ENCODE measurements at regions not wholly inside any gene's neighbourhood (a gene's known extent, or its start where the extent isn't known, plus 50 kb on each side); places are given as distances from the start of the nearest gene placed in this dataset.
"Not testable (repeated sequence)": the region's sequence is repeated elsewhere in the genome, so short reads cannot be mapped to it uniquely, and the experiment has no call there.

DNA sequence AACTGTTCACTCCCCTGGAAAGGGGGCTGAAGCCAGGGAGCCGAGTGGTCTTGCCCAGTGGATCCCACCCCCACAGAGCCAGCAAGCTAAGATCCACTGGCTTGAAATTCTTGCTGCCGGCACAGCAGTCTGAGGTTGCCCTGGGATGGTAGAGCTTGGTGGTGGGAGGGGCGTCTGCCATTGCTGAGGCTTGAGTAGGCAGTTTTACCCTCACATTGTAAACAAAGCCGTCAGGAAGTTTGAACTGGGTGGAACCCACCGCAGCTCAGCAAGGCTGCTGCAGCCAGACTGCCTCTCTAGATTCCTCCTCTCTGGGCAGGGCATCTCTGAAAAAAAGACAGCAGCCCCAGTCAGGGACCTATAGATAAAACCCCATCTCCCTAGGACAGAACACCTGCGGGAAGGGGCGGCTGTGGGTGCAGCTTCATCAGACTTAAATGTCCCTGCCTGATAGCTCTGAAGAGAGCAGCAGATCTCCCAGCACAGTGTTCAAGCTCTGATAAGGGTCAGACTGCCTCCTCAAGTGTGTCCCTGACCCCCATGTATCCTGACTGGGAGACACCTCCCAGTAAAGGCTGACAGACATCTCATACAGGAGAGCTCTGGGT is 140.0 kb upstream of the C1GALT1 start:
- H3K4me3 ChIP-seq; DNase-seq; H3K27ac ChIP-seq; H3K9me3 ChIP-seq (replicated peaks); H3K27me3 ChIP-seq; H3K4me1 ChIP-seq; H3K36me3 ChIP-seq: not testable (repeated sequence)

DNA sequence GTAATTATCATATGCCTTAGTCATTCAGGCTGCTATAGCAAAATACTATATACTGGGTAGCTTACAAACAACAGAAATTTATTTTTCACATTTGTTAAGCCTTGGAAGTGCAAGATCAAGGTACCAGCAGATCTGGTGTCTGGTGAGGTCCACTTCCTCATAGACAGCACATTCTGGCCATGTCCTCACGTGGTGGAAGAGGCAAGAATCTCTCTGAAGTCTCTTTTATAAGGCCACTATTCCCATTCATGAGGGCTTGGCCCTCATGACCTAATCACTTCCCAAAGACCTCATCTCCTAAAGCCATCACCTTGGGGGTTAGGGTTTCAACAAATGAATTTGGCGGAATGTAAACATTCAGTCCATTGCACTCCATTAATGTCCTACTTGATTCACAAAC is 137.5 kb upstream of the C1GALT1 start:
- Histone ChIP-seq H3K9me3 (replicated peaks) (peaks cover 3% of the 10 kb centered on the region; the same call in 1 of the 2 replicates), H3K4me1 (no peaks in the 10 kb centered on the region), H3K27ac (no peak overlapping the region), H3K27me3 (no peaks in the 10 kb centered on the region; the same call in 1 of the 2 replicates), H3K4me3 (no peak overlapping the region), H3K36me3 (no peaks in the 10 kb centered on the region)
- no peak for DNase-seq

DNA sequence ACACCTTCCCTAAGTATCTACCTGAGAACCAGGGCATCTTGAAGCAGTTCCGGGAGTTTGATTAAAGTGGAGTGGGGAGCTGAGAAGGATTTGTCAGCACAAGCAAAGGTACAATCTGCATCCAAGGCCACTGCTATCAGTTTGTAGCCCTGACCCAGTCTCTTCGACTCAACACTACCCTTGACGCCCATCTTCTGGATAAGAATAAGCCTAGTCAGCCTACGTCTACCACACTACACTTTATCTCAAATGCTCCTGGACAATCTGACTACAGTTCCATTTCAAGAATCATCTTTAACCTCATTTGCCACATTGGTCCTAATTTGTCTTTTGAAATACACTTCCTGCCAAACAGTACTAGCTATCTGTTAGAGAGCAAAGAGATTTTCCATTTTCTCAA is 134.1 kb upstream of the C1GALT1 start:
- Histone ChIP-seq H3K36me3 (no peaks in the 10 kb centered on the region), H3K4me1 (no peaks in the 10 kb centered on the region), H3K27me3 (no peaks in the 10 kb centered on the region), H3K27ac (no peak overlapping the region), H3K9me3 (replicated peaks) (0 out of 2 replicates have a peak, but pooled peaks cover 3% of the 10 kb centered on the region), H3K4me3 (no peak overlapping the region)
- no peak for DNase-seq

DNA sequence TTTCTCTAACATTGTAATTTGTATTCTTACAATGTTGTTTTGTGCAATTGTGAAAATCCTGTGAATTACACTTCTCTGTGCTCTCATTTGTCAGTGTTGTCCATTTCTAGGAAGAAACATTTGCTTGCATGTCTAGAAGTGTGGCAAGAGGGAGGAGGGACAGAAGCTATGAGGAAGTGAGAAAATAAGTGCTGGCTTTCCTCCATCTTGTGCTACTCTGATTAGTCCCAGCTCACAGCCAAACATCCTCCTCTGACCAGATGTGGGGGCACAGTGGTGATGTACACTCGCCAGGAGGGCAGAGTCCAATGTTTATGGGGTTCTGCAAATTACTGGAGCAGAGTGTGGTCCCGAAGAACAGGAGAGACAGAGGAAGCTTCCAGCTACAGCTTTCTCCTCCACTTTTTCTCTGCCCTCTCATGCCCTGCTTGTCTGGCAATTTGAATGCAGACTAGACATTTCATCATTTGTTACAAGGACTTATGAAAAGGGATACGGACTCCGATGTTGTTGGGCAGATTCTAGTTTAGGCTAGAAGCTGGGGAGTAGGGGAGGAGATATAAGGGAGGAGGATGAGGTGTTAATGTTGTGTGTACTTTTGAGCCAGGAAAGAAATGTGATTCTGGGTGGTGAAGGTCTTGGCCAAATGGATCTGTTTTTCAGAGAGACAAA is 131.0 kb upstream of the C1GALT1 start:
- no peak overlapping the region for H3K27ac ChIP-seq
- H3K36me3 ChIP-seq = no peaks in the 10 kb centered on the region
- H3K9me3 ChIP-seq (replicated peaks) = no peaks in the 10 kb centered on the region
- H3K4me1 ChIP-seq = no peaks in the 10 kb centered on the region
- DNase-seq = no peak
- no peaks in the 10 kb centered on the region for H3K27me3 ChIP-seq
- H3K4me3 ChIP-seq = no peak overlapping the region

DNA sequence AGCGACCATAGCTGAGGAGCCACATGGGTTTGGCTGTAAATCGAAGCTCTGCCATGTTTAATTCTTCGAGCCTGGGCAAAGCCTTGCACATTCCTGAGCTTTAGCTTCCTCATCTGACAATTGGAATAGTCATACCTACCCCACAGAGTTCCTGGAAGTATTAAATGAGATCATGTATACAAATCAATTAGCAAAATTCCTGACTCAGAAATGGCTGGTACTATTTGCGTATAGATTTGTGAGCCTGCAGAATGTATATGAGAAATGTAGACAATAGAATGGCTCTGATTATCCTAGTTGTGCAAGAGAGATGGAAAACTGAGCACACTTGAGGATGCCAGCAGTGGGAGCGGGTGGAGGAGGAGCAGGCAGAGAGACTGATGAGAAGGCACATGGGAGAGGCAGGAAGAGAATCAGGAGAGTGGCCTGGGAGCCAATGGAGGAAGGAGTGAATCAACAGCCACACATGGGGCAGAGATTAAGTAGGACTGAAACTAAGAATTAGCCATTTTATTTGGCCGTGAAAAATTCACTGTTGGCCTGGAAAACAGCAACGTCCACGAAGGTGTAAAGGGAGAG is 128.0 kb upstream of the C1GALT1 start:
- H3K27me3 ChIP-seq = no peaks in the 10 kb centered on the region
- H3K36me3 ChIP-seq = no peaks in the 10 kb centered on the region
- no peak overlapping the region for H3K27ac ChIP-seq
- H3K4me3 ChIP-seq = no peak overlapping the region
- H3K9me3 ChIP-seq (replicated peaks) = no peaks in the 10 kb centered on the region
- no peak for DNase-seq
- H3K4me1 ChIP-seq = no peaks in the 10 kb centered on the region

DNA sequence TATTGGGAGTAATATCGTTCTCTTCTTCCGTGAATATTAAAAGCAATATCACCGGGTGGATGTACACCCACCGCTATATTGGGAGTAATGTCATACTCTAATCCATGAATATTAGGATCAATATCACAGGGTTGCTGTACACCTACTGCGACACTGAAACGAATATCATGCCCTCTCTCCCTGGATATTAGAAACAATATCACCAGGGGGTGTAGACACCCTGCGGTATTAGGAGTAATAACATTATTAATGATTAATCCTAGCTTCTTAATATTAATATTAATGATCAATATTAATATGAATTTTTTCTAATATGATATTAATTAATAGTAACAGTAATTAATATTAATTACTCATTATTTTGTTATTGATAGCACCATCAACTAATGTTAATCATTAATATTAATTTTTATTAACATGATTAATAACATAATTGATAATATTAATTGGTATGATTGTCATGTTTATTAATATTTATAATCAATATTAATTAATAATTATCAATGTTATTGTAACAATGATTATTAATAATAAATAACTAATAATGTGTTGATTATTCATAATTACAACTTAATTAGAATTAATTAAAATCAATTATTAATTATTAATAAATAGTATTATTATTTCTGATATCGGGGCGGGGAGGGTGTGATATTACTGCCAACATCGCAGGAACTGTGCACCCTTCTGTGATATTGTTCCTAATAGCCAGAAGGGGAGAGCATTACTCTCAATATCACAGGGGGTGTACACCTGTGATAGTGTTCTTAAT is 121.3 kb upstream of the C1GALT1 start:
- no peaks in the 10 kb centered on the region; the same call in 1 of the 2 replicates for H3K9me3 ChIP-seq (replicated peaks)
- H3K36me3 ChIP-seq = no peaks in the 10 kb centered on the region
- H3K27me3 ChIP-seq = no peaks in the 10 kb centered on the region
- DNase-seq = no peak
- H3K4me3 ChIP-seq = no peak overlapping the region
- H3K4me1 ChIP-seq = no peaks in the 10 kb centered on the region
- H3K27ac ChIP-seq = no peak overlapping the region

DNA sequence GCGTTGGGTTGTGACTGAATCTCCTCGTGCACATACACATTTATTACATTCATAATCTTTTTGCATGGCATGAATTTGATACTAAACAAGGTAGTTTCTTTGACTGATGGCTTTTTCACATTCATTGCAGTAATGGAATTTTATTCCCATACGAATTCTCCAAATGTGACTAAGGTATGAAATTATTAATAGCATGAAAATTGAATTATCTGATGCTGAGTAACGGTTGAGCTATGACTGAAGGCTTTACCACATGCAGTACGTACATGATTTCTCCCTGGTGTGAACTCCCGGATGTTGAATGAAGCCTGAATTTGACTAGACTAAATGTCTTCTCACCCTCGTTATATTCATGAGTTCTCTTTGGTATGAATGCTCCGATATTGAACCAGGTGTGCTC is 104.4 kb upstream of the C1GALT1 start:
- H3K36me3 ChIP-seq = no peaks in the 10 kb centered on the region
- no peak overlapping the region for H3K27ac ChIP-seq
- no peaks in the 10 kb centered on the region; the same call in 1 of the 2 replicates for H3K9me3 ChIP-seq (replicated peaks)
- DNase-seq = no peak
- no peaks in the 10 kb centered on the region for H3K27me3 ChIP-seq
- H3K4me3 ChIP-seq = no peak overlapping the region
- H3K4me1 ChIP-seq = no peaks in the 10 kb centered on the region

DNA sequence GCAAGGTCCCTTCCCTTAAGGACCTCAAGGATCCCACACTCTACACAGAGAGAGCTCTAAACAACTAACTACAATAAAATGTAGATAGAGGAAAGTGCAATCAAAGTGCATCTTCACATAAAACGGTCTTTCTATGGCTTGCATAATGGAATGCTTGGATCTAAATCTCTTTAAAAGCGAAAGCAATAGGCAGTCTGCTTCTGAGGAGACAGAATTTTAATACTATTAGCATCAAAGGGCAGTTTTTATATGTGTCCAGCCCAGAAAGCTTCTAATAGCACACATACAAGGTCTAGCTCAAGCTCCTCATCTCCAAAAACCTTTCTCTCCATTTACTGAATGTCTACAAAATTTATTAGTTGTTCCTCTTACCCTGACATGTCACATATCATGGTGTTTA is 101.5 kb upstream of the C1GALT1 start:
- Histone ChIP-seq H3K4me1 (no peaks in the 10 kb centered on the region), H3K27ac (no peak overlapping the region), H3K9me3 (replicated peaks) (no peaks in the 10 kb centered on the region; the same call in 1 of the 2 replicates), H3K4me3 (no peak overlapping the region), H3K36me3 (no peaks in the 10 kb centered on the region), H3K27me3 (no peaks in the 10 kb centered on the region)
- DNase-seq = no peak

DNA sequence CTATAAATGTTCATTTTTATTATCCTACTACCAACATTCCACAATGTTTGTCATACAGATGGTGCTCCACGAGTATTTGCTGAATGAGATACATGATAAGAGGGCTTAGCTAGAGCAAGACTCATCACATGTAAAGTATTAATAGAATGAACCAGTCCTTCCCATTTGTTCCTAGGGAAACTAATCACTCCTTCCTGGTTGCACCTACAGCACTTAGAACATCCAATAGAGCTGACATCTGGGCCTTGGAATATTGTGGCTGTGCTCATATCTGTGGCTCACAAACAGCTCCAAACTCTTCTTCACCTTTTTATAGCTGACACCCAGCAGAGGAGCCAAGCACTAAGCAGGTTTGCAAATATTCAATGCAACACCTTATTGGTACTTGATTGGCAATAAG is 91.9 kb upstream of the C1GALT1 start:
- H3K36me3 ChIP-seq = no peaks in the 10 kb centered on the region
- no peak for DNase-seq

DNA sequence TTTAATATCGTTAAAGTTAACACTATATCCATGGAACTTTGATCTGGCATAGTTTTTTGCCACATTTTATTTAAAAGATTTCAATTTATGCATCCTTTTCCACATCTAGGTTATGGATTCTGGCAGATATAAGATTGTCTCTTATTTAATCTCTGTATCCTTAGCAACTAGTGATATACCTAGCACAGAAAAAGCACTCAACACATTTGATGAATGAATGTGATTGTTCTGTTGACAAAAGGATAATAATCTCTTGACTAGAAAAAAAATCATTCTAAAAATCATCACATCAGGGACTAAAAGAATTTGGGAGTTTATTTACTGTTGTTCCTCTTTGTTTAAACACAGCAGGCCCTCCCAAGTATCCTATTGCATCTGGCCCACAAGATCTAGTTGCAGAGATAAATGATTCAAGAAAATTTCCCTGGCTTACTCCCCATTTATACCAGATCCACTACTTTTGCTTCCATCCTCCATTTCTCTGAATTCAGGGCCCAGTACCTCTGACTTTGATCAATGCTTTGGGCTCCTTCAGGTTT is 84.0 kb upstream of the C1GALT1 start:
- H3K9me3 ChIP-seq (replicated peaks) = no peaks in the 10 kb centered on the region
- DNase-seq = no peak
- H3K27ac ChIP-seq = no peak overlapping the region
- H3K27me3 ChIP-seq = no peaks in the 10 kb centered on the region
- peaks cover 22% of the 10 kb centered on the region for H3K4me1 ChIP-seq
- H3K36me3 ChIP-seq = no peaks in the 10 kb centered on the region
- H3K4me3 ChIP-seq = no peak overlapping the region

More for the DNA sequence above, 91.9 kb upstream of the C1GALT1 start:
- Histone ChIP-seq H3K4me3 (no peak overlapping the region), H3K27ac (no peak overlapping the region), H3K9me3 (replicated peaks) (peaks cover 2% of the 10 kb centered on the region; the same call in 1 of the 2 replicates), H3K4me1 (no peaks in the 10 kb centered on the region), H3K27me3 (peaks cover 5% of the 10 kb centered on the region; the same call in 1 of the 2 replicates)

DNA sequence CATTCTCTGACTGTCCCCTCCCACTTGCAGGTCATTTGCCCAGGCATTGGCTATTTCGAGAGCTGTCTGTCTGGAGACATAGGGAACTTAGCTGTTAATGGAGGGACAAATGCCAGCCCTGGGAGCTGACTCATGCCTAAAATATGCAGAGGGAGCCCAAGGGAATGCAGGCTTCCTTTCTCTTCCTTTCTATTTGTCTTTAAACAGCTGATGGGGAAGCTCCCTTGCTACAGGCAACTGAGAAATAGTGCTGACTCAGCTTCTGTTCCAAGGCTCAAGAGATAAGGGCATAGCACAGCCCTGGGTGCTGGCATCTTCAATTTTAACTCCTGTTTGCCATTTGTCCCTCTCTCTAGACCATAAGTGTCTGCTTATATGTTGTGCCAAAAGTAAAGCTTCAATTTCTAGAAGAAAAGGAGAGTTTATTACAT is 82.7 kb upstream of the C1GALT1 start:
- Histone ChIP-seq H3K9me3 (replicated peaks) (no peaks in the 10 kb centered on the region), H3K27ac (peak overlapping the region; percentile 4; the same call in 1 of the 2 replicates), H3K27me3 (no peaks in the 10 kb centered on the region), H3K4me1 (peaks cover 22% of the 10 kb centered on the region), H3K36me3 (no peaks in the 10 kb centered on the region), H3K4me3 (no peak overlapping the region)
- peak; percentile 92 to 96 for DNase-seq

DNA sequence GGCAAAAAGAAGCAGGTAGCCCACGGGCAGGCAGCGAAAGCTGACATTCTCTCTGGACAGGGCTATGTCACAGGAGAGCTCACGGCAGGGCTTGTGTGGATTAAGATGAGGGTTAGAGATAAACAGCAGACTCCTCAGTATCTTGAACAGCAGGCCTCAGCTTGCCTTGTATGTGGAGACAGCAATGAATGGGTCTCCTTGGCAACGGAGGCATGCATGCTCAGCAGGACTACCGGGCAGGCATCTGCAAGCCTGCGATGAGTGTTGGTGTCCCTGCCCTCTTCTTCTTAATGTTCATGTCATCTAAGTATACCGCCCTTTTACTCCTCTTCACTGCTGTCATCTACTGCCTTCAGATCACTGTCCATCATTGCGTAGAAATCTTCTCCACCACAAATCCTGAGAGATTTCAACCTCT is 81.9 kb upstream of the C1GALT1 start:
- no peaks in the 10 kb centered on the region for H3K36me3 ChIP-seq
- DNase-seq = peak; percentile 29 to 31
- no peak overlapping the region for H3K4me3 ChIP-seq
- H3K27me3 ChIP-seq = no peaks in the 10 kb centered on the region
- peaks cover 22% of the 10 kb centered on the region for H3K4me1 ChIP-seq
- no peak overlapping the region for H3K27ac ChIP-seq
- H3K9me3 ChIP-seq (replicated peaks) = no peaks in the 10 kb centered on the region

DNA sequence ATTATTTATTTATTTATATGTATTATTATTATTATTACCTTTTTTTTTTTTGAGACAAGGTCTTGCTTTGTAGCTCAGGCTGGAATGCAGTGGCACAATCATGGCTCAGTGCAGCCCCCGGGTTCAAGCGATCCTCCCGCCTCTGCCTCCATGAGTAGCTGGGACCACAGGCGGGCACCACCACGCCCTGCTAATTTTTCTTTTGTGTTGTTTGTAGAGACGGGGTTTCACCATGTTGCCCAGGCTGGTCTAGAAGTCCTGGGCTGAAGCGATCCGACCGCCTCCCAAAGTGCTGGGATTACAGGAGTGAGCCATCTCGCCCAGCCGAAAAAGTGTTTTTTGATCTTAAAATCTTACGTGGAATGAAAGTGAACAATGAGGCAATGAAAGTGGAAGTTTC is 79.4 kb upstream of the C1GALT1 start:
- Histone ChIP-seq H3K4me1 (peaks cover 22% of the 10 kb centered on the region), H3K9me3 (replicated peaks) (no peaks in the 10 kb centered on the region), H3K36me3 (no peaks in the 10 kb centered on the region), H3K27me3 (no peaks in the 10 kb centered on the region), H3K27ac (no peak overlapping the region), H3K4me3 (no peak overlapping the region)
- DNase-seq = no peak

DNA sequence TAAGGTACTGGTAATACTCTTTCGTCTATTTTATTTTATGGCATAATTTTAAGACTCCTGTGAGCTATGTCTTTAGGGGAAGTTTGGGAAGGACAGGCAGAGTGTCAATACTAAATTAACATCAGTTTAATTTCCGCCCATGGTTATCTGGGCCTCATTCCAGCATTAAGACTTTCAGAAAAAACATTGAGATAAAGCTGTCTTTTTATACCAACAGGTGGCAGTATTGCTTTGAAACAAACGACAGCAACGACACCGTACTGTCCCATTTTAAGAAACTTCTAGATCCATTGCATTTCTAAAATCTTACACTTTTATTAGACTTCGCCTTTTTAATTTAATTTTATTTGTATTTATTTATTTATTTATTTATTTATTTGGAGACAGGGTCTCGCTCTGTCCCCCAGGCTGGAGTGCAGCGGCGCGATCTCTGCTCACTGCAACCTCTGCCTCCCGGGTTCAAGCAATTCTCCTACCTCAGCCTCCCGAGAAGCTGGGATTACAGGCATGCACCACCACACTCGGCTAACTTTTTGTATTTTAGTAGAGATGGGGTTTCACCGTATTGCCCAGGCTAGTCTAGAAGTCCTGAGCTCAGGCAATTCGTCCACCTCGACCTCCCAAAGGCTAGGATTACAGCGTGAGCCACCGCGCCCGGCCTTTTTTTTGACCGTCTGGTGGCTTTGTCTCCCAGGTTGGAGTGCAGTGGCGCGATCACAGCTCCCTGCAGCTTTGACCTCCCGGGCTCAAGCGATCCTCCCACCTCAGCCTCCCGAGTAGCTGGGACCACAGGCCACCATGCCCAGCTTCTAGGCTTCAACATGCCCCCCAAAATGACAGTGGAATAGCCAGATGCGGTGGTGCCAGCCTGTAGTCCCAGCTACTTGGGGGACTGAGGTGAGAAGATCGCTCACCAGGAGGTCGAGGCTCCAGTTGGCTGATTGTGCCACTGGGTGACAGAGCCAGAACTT is 78.7 kb upstream of the C1GALT1 start:
- 0 out of 2 replicates have a peak, but pooled peaks cover under 1% of the 10 kb centered on the region for H3K9me3 ChIP-seq (replicated peaks)
- no peaks in the 10 kb centered on the region for H3K36me3 ChIP-seq
- peaks cover 18% of the 10 kb centered on the region for H3K4me1 ChIP-seq
- no peaks in the 10 kb centered on the region for H3K27me3 ChIP-seq
- no peak overlapping the region for H3K27ac ChIP-seq
- no peak overlapping the region for H3K4me3 ChIP-seq
- DNase-seq = peak in 1 of 2 experiments; percentile 77

Data from SJCRH30 (cell line).